Gastroesophageal sphincter (tissue), 4 donors: ENCODE measurements at regions not wholly inside any gene's neighbourhood (a gene's known extent, or its start where the extent isn't known, plus 50 kb on each side); places are given as distances from the start of the nearest gene placed in this dataset.
A peak's percentile ranks its signal among the peaks of the same experiment; 100 is the strongest.

ENCODE experiments used
- ATAC-seq: fragments of 150-250 bp; one replicate; pipeline ENCODE4 v1.9.1; 2016; ENCODE audit warnings: mild to moderate bottlenecking, moderate library complexity
- H3K27ac ChIP-seq, 4 donors: fragments of 200-600 bp; sonication (generic) in 3 of 4; 1 replicate in 3 of 4; 2 replicates in 1 of 4; pipeline ENCODE4 v1.5.1; 2016 to 2019
- H3K27me3 ChIP-seq: fragments of 200-600 bp; sonication (generic); one replicate; pipeline ENCODE4 v1.5.1; 2019
- H3K36me3 ChIP-seq, 2 donors: fragments of 200-600 bp; sonication (generic); one replicate each; pipeline ENCODE4 v1.5.1; 2019; ENCODE audit warnings: control low read depth in 1 of 2
- H3K4me1 ChIP-seq, 3 donors: fragments of 200-600 bp; sonication (generic); 1 replicate in 2 of 3; 2 replicates in 1 of 3; pipeline ENCODE4 v1.5.1; 2016 to 2019; ENCODE audit warnings: control low read depth in 2 of 3
- H3K4me3 ChIP-seq, 2 donors: fragments of 200-600 bp; sonication (generic); one replicate each; pipeline ENCODE4 v1.5.1; 2019; ENCODE audit warnings: mild to moderate bottlenecking in 1 of 2, moderate library complexity in 1 of 2
- H3K9me3 ChIP-seq, 3 donors: fragments of 200-600 bp; sonication (generic); one replicate each; pipeline ENCODE4 v1.5.1; 2017 to 2019; ENCODE audit warnings: control low read depth in 2 of 3
- CTCF ChIP-seq, 4 experiments: fragments of 200-600 bp in 2 of 4; fragments of 450-650 bp in 2 of 4; sonication (generic) in 1 of 4; IDR thresholded peaks; one replicate each; pipeline ENCODE4 v1.5.1; 2017 to 2019; ENCODE audit warnings: antibody characterized with exemption in 4 of 4, mild to moderate bottlenecking in 2 of 4, moderate library complexity in 2 of 4
- EP300 ChIP-seq: sonication (generic); formaldehyde crosslinking; IDR thresholded peaks from one replicate; pipeline ENCODE4 v1.6.1; 2017; ENCODE audit warnings: antibody characterized with exemption, mild to moderate bottlenecking
- POLR2A ChIP-seq, 2 donors: fragments of 450-650 bp; IDR thresholded peaks; one replicate each; pipeline ENCODE4 v1.6.1; 2017; ENCODE audit warnings: antibody characterized with exemption in 2 of 2, mild to moderate bottlenecking in 2 of 2, moderate library complexity in 1 of 2
- POLR2AphosphoS5 ChIP-seq: sonication (generic); formaldehyde crosslinking; IDR thresholded peaks from one replicate; pipeline ENCODE4 v1.6.1; 2017; ENCODE audit warnings: antibody characterized with exemption
- WGBS, 2 donors: methylation state at CpG; one replicate each; pipeline ENCODE4 v1.1.5; 2018; ENCODE audit warnings: low coverage in 1 of 2; 5-methylcytosine and 5-hydroxymethylcytosine counted together

DNA sequence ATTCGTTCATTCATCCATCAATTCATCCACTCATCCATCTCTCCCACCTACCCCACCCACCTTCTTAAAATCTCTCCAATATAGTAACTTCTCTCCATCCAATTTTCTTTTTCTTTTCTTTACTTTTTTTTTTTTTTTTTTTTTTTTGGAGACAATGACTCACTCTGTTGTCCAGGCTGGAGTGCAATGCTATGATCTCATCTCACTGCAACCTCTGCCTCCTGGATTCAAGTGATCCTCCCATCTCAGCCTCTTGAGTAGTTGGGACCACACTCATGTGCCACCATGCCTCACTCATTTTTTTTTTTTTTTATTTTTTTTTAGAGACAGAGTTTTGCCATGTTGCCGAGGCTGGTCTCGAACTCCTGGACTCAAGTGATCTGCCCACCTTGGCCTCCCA is 118.4 kb downstream of the SUDS3 start:
- Histone ChIP-seq H3K36me3 (no peaks in the 10 kb centered on the region), H3K27me3 (no peaks in the 10 kb centered on the region), H3K4me1 (peaks cover 0 to 10% (median 0%) of the 10 kb centered on the region in 3 donors), H3K4me3 (no peak overlapping the region), H3K27ac (no peak overlapping the region), H3K9me3 (no peaks in the 10 kb centered on the region)
- TF ChIP-seq POLR2A (IDR thresholded peaks at IDR 0.05) (no peak), POLR2AphosphoS5 (no peak), CTCF (IDR thresholded peaks at IDR 0.05) (no peak), EP300 (no peak)
- 46 to 100% methylated on average over 1 to 3 of the region's 3 CpGs for WGBS, 2 donors
- ATAC-seq = no peak

- peaks cover 0 to 10% (median 0%) of the 10 kb centered on the region in 3 donors for H3K4me1 ChIP-seq
- H3K27ac ChIP-seq = no peak overlapping the region
- no peaks in the 10 kb centered on the region for H3K27me3 ChIP-seq
- no peak for ATAC-seq
- H3K9me3 ChIP-seq = no peaks in the 10 kb centered on the region
- H3K4me3 ChIP-seq = no peak overlapping the region
- no peaks in the 10 kb centered on the region for H3K36me3 ChIP-seq
- 67 to 72% methylated on average over 2 of the region's 2 CpGs for WGBS, 2 donors
- TF ChIP-seq POLR2AphosphoS5 (no peak), CTCF (IDR thresholded peaks at IDR 0.05) (no peak), EP300 (no peak), POLR2A (IDR thresholded peaks at IDR 0.05) (no peak)
Observed at GRCh38 chr12:118495296-118495695, 118.9 kb downstream of the SUDS3 start.

DNA sequence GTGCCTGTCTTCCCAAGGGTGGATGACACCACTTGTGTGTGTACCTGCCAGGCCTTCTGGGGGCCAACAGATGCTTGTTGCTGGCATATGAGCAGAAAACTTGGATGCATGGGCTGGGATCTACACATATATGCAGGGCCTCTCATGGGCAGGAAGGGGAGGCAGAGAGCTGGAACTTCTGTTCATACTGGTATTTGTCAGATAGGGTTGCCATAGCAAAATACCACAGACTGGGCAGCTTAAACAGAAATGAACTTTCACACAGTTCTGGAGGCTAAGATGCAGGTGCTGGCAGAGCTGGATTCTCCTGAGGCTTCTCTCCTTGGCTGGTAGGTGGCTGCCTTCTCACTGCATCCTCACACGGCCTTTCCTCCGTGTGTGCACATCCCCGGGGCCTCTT is 121.8 kb downstream of the SUDS3 start:
- ATAC-seq = peak; percentile 84
- Histone ChIP-seq H3K36me3 (no peaks in the 10 kb centered on the region), H3K4me3 (no peak overlapping the region), H3K4me1 (peaks cover 0 to 10% (median 0%) of the 10 kb centered on the region in 3 donors), H3K27me3 (no peaks in the 10 kb centered on the region), H3K27ac (peak overlapping the region in 2 of 4 donors; percentile 29 to 72), H3K9me3 (no peaks in the 10 kb centered on the region)
- WGBS, 2 donors = 80% methylated on average over 1 of the region's 3 CpGs; no CpG with 5 or more reads in 1 of the 2 donors
- TF ChIP-seq CTCF (IDR thresholded peaks at IDR 0.05) = peak in 2 of 4 experiments; percentile 16 to 35
- TF ChIP-seq EP300 = no peak
- TF ChIP-seq POLR2AphosphoS5 = no peak
- TF ChIP-seq POLR2A (IDR thresholded peaks at IDR 0.05) = no peak

GRCh38 chr12:118500299-118500698 is 123.9 kb downstream of the SUDS3 start:
- TF ChIP-seq EP300 (no peak), POLR2AphosphoS5 (no peak), POLR2A (IDR thresholded peaks at IDR 0.05) (no peak), CTCF (IDR thresholded peaks at IDR 0.05) (no peak)
- Histone ChIP-seq H3K27me3 (no peaks in the 10 kb centered on the region), H3K9me3 (peaks cover 0 to 5% (median 0%) of the 10 kb centered on the region in 3 donors), H3K4me1 (peaks cover 0 to 10% (median 0%) of the 10 kb centered on the region in 3 donors), H3K27ac (no peak overlapping the region), H3K36me3 (no peaks in the 10 kb centered on the region), H3K4me3 (no peak overlapping the region)
- peak; percentile 28 for ATAC-seq
- 62 to 64% methylated on average over 5 to 7 of the region's 7 CpGs for WGBS, 2 donors

GRCh38 chr12:118501489-118501888 is 125.1 kb downstream of the SUDS3 start:
- Histone ChIP-seq H3K27me3 (no peaks in the 10 kb centered on the region), H3K4me1 (peaks cover 0 to 10% (median 0%) of the 10 kb centered on the region in 3 donors), H3K9me3 (peaks cover 0 to 5% (median 0%) of the 10 kb centered on the region in 3 donors), H3K4me3 (no peak overlapping the region), H3K27ac (no peak overlapping the region), H3K36me3 (no peaks in the 10 kb centered on the region)
- ATAC-seq = no peak
- WGBS, 2 donors = 64 to 78% methylated on average over 3 of the region's 3 CpGs
- TF ChIP-seq EP300 (no peak), CTCF (IDR thresholded peaks at IDR 0.05) (no peak), POLR2A (IDR thresholded peaks at IDR 0.05) (no peak), POLR2AphosphoS5 (no peak)
